Gastroesophageal sphincter (tissue), 4 donors: ENCODE measurements at regions not wholly inside any gene's neighbourhood (a gene's known extent, or its start where the extent isn't known, plus 50 kb on each side); places are given as distances from the start of the nearest gene placed in this dataset.

Experiments used
- ATAC-seq: fragments of 150-250 bp; one replicate; pipeline ENCODE4 v1.9.1; 2016; ENCODE audit warnings: mild to moderate bottlenecking, moderate library complexity
- H3K27ac ChIP-seq, 4 donors: fragments of 200-600 bp; sonication (generic) in 3 of 4; 1 replicate in 3 of 4; 2 replicates in 1 of 4; pipeline ENCODE4 v1.5.1; 2016 to 2019
- H3K27me3 ChIP-seq: fragments of 200-600 bp; sonication (generic); one replicate; pipeline ENCODE4 v1.5.1; 2019
- H3K36me3 ChIP-seq, 2 donors: fragments of 200-600 bp; sonication (generic); one replicate each; pipeline ENCODE4 v1.5.1; 2019; ENCODE audit warnings: control low read depth in 1 of 2
- H3K4me1 ChIP-seq, 3 donors: fragments of 200-600 bp; sonication (generic); 1 replicate in 2 of 3; 2 replicates in 1 of 3; pipeline ENCODE4 v1.5.1; 2016 to 2019; ENCODE audit warnings: control low read depth in 2 of 3
- H3K4me3 ChIP-seq, 2 donors: fragments of 200-600 bp; sonication (generic); one replicate each; pipeline ENCODE4 v1.5.1; 2019; ENCODE audit warnings: mild to moderate bottlenecking in 1 of 2, moderate library complexity in 1 of 2
- H3K9me3 ChIP-seq, 3 donors: fragments of 200-600 bp; sonication (generic); one replicate each; pipeline ENCODE4 v1.5.1; 2017 to 2019; ENCODE audit warnings: control low read depth in 2 of 3
- CTCF ChIP-seq, 4 experiments: fragments of 200-600 bp in 2 of 4; fragments of 450-650 bp in 2 of 4; sonication (generic) in 1 of 4; IDR thresholded peaks; one replicate each; pipeline ENCODE4 v1.5.1; 2017 to 2019; ENCODE audit warnings: antibody characterized with exemption in 4 of 4, mild to moderate bottlenecking in 2 of 4, moderate library complexity in 2 of 4
- EP300 ChIP-seq: sonication (generic); formaldehyde crosslinking; IDR thresholded peaks from one replicate; pipeline ENCODE4 v1.6.1; 2017; ENCODE audit warnings: antibody characterized with exemption, mild to moderate bottlenecking
- POLR2A ChIP-seq, 2 donors: fragments of 450-650 bp; IDR thresholded peaks; one replicate each; pipeline ENCODE4 v1.6.1; 2017; ENCODE audit warnings: antibody characterized with exemption in 2 of 2, mild to moderate bottlenecking in 2 of 2, moderate library complexity in 1 of 2
- POLR2AphosphoS5 ChIP-seq: sonication (generic); formaldehyde crosslinking; IDR thresholded peaks from one replicate; pipeline ENCODE4 v1.6.1; 2017; ENCODE audit warnings: antibody characterized with exemption
- WGBS, 2 donors: methylation state at CpG; one replicate each; pipeline ENCODE4 v1.1.5; 2018; ENCODE audit warnings: low coverage in 1 of 2; 5-methylcytosine and 5-hydroxymethylcytosine counted together

GRCh38 chr15:70320482-70320881 is 222.8 kb upstream of the TLE3 start:
- Histone ChIP-seq H3K4me3 (no peak overlapping the region), H3K4me1 (peaks cover 4 to 73% (median 40%) of the 10 kb centered on the region in 3 donors), H3K27ac (peak overlapping the region in 2 of 4 donors; percentile 46 to 73), H3K9me3 (no peaks in the 10 kb centered on the region), H3K27me3 (no peaks in the 10 kb centered on the region), H3K36me3 (no peaks in the 10 kb centered on the region)
- ATAC-seq: no peak
- 13 to 14% methylated on average over 2 of the region's 2 CpGs for WGBS, 2 donors
- TF ChIP-seq CTCF (IDR thresholded peaks at IDR 0.05): no peak

GRCh38 chr15:70320077-70320476 is 222.4 kb upstream of the TLE3 start:
- peak overlapping the region in 2 of 4 donors; percentile 22 to 73 for H3K27ac ChIP-seq
- no peaks in the 10 kb centered on the region for H3K9me3 ChIP-seq
- no peaks in the 10 kb centered on the region for H3K36me3 ChIP-seq
- no peak overlapping the region for H3K4me3 ChIP-seq
- WGBS, 2 donors: 75 to 86% methylated on average over 2 to 3 of the region's 3 CpGs
- ATAC-seq: no peak
- peaks cover 4 to 71% (median 40%) of the 10 kb centered on the region in 3 donors for H3K4me1 ChIP-seq
- no peaks in the 10 kb centered on the region for H3K27me3 ChIP-seq
- TF ChIP-seq EP300: no peak
- TF ChIP-seq CTCF (IDR thresholded peaks at IDR 0.05): no peak
- no peak for TF ChIP-seq POLR2AphosphoS5
- no peak for TF ChIP-seq POLR2A (IDR thresholded peaks at IDR 0.05)

GRCh38 chr15:70319466-70319865 is 221.7 kb upstream of the TLE3 start:
- H3K36me3 ChIP-seq: no peaks in the 10 kb centered on the region
- no peak for ATAC-seq
- TF ChIP-seq EP300 (no peak), POLR2A (IDR thresholded peaks at IDR 0.05) (no peak), CTCF (IDR thresholded peaks at IDR 0.05) (no peak), POLR2AphosphoS5 (no peak)
- H3K27me3 ChIP-seq: no peaks in the 10 kb centered on the region
- H3K27ac ChIP-seq: peak overlapping the region in 3 of 4 donors; percentile 22 to 60 (median 27)
- 80 to 85% methylated on average over 2 to 4 of the region's 4 CpGs for WGBS, 2 donors
- H3K9me3 ChIP-seq: no peaks in the 10 kb centered on the region
- no peak overlapping the region for H3K4me3 ChIP-seq
- peaks cover 4 to 65% (median 39%) of the 10 kb centered on the region in 3 donors for H3K4me1 ChIP-seq

DNA sequence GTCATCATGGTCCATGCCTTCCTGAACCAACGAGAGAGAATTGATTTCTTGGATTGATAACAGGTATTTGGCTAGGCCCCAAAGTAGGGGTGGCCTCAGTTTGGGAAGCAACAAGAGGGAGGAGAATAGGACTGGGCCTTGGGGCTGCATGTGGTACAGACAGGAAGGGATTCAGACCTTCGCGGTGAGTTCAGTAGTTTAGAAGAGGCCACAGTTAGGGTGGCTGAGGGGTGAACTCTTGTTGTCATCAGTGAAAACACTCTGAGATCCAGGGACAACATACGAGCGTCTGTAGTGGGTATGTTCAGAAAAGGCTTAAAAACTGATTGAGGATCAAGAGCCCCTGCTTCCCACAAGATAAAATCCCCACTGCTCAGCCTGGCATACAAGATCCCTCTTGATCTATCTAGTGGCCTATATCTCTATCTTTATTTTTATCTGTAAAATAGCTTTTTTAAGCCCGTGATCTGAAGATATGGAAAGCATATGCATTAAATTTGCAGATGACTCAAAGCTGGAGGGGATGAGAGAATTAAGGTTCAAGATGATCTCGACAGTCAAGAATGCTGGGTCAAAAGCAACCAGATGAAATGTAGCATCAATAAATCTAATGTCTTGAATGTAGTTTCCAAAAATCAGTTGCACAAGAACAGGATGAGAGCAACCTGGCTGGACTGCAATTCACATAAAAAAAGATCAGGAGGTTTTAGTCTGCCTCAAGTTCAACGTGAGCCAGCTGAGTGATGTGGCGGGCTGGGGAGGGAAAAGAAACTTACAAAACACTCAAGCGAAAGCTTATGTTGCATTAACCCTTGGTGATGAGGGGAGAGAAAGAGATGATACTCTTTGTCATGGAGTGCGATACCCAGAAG is 221.1 kb upstream of the TLE3 start:
- H3K36me3 ChIP-seq: no peaks in the 10 kb centered on the region
- H3K4me3 ChIP-seq: no peak overlapping the region
- peak overlapping the region in 3 of 4 donors; percentile 22 to 60 (median 40) for H3K27ac ChIP-seq
- peaks cover 4 to 59% (median 33%) of the 10 kb centered on the region in 3 donors for H3K4me1 ChIP-seq
- H3K9me3 ChIP-seq: no peaks in the 10 kb centered on the region
- no peaks in the 10 kb centered on the region for H3K27me3 ChIP-seq
- peak; percentile 75 for ATAC-seq
- WGBS, 2 donors: 65 to 68% methylated on average over 6 to 11 of the region's 11 CpGs
- TF ChIP-seq CTCF (IDR thresholded peaks at IDR 0.05): no peak
- TF ChIP-seq POLR2AphosphoS5: peak; percentile 75

DNA sequence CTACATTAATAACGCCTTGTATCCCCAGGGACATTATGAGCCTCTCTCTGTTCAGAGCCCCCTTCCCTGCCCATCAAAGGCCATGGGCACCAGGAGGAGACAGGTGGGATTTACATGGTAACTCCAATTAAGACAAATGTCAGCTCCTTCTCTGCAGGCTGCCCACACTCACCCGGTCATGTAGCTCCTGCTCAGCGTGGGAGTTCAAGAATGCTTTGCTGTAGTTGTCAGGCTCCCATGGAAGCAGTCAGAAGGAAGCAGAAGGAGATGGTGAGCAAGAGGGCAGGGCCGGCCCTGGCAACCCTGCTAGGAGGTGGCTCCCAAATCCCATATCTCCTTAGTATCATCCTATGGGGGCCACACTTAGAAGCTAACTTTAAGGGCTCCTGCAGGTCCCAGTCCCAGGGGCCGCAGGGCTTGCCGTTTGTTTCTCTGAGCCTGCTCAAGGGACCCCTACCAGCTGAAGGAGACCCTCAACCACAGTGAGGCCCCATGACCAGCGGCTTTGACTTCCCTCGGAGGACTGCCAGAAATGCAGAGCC is 218.4 kb upstream of the TLE3 start:
- Histone ChIP-seq H3K27ac (no peak overlapping the region), H3K9me3 (no peaks in the 10 kb centered on the region), H3K36me3 (no peaks in the 10 kb centered on the region), H3K4me3 (no peak overlapping the region), H3K4me1 (peaks cover 0 to 32% (median 8%) of the 10 kb centered on the region in 3 donors), H3K27me3 (no peaks in the 10 kb centered on the region)
- WGBS, 2 donors: 100% methylated on average over 5 of the region's 8 CpGs; no CpG with 5 or more reads in 1 of the 2 donors
- ATAC-seq: no peak
- TF ChIP-seq POLR2AphosphoS5: no peak
- TF ChIP-seq CTCF (IDR thresholded peaks at IDR 0.05): no peak
- TF ChIP-seq EP300: no peak
- TF ChIP-seq POLR2A (IDR thresholded peaks at IDR 0.05): no peak
